ENCODE measurements at regions not wholly inside any gene's neighbourhood (a gene's known extent, or its start where the extent isn't known, plus 50 kb on each side); places are given as distances from the start of the nearest gene placed in this dataset.

- TF ChIP-seq CTCF (IDR thresholded peaks at IDR 0.05), result no peak
- no peak for TF ChIP-seq POLR2A (IDR thresholded peaks at IDR 0.05)
Observed at GRCh38 chr10:125489731-125490130, 193.2 kb downstream of the TEX36 start.

All from adrenal gland (tissue), 5 donors.